Stimulated activated CD4-positive, alpha-beta T cell treated with anti-CD3 and anti-CD28 coated beads, Interleukin-15, amount 100 ng/mL, for 48 hours (primary cell): ENCODE measurements at regions not wholly inside any gene's neighbourhood (a gene's known extent, or its start where the extent isn't known, plus 50 kb on each side); places are given as distances from the start of the nearest gene placed in this dataset.
"Not testable (repeated sequence)": the region's sequence is repeated elsewhere in the genome, so short reads cannot be mapped to it uniquely, and the experiment has no call there.

ENCODE experiments used
- DNase-seq, 2 donors: peaks; one replicate each; pipeline ENCODE4 v3.0.0-alpha.2; 2020; ENCODE audit warnings: low read depth in 2 of 2

DNA sequence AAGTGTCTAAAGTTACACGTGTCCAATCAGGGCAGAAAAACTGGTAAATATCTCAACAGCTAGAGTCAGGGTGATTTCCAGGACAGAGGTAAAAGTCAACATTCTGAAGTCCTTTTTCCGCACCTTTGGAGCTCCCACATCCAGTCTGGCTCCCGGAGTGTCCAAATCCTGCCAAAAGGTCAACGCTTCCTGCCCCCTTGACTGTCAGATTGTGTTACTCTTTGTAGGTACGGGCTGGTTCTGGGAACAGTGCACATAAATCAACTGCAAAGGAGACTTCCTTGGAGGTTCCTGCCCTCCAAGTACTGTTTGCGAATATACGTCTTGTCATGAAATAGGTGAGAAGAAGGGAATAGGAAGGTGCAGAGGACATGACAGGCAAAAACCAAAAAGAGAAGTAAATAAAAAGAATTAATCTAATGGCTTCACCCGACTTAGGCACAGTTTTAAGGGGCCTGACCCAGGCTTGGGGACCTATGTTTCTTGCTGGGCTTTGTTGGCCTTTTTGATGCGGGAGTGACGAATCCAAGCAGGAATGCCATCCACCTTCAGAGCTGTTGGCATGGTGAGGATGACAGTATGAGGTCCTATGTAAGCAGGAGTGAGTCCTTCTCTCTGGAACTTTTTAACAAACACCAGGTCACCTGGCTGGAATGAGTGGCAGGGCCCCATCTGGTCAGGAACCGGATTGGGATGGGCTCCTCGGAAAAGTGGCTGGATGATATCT lies 155.4 kb downstream of the TRIM27 start:
- no peak for DNase-seq

GRCh38 chr6:28769626-28770402 lies 154.0 kb downstream of the TRIM27 start:
- no peak for DNase-seq

- DNase-seq = no peak
Observed at GRCh38 chr6:28770732-28771131, 153.1 kb downstream of the TRIM27 start.

DNA sequence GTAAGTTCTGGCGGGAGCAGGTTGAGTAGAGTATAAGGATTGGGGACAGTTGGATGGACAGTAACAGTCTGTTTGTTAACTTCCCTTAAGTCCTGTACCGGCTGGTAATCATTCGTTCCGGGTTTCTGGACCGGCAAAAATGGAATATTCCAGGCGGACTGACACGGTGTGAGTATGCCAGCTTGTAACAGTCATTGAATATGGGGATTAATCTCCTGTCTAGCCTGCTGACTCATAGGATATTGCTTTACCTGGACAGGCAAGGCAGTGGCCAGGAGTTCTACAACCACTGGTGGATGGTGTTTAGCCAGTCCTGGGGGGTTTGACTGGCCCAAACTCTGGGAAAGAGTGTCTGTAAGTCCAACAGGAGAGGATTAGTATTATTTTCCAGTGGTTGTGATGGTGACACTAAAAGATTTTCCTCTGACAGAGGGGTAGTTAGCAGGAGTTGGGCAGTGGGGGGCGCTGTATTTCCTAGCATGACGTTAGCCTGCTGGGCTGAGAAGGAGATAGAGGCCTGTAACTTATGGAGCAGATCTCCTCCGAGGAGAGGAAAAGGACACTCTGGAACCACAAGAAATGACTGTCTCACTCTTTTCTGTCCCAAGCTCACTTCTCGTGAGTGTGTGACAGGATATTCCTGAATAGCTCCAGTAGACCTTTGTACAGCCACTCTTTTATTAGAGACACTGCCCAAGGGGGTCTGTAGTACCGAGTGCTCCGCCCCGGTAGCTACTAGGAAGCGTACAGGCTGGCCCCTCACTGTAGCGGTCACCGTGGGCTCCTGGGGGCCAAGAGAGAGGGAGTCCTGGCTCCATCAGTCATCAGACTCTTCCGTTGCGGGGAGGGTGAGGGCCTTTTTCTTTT lies 152.2 kb downstream of the TRIM27 start:
- no peak for DNase-seq

- DNase-seq = no peak
Observed at GRCh38 chr6:28772480-28773381, 151.1 kb downstream of the TRIM27 start.

GRCh38 chr6:28774292-28775051 lies 149.3 kb downstream of the TRIM27 start:
- DNase-seq = no peak

- no peak for DNase-seq
Observed at GRCh38 chr6:28775052-28775376, 148.8 kb downstream of the TRIM27 start.

DNA sequence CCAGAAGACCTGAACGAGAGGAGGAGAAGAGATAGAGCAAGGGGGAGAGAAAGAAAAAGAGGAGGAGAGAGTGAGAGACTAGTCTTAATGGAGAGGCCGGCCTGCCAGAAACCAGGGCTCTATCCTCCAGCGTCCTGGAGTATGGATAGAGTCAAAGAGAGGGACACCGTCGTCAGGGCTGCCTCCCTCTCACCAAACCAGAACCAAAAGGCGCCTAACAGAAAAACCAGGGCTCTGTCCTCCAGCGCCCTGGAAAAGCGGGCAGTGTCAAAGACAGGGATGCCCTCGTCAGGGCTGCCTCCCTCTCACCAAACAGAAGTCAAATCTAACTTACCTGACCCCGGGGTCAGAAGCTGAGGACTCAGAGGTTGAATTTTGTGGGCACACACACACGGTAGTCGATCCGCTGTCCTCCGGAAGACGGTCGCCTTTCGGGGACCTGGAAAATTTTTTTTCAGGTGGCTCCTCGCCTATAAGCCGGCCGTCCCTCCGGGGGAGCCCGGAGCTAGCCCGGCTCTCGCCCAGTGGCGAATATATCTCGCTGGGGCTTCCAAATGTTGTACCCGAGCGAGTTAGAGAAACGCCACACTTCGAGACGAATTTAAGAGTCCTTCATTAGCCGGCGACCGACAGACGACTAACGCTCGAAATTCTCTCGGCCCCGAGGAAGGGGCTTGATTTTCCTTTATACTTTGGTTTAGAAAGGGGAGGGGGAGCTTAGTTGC lies 148.2 kb downstream of the TRIM27 start:
- no peak for DNase-seq

GRCh38 chr6:28776269-28777146 lies 147.3 kb downstream of the TRIM27 start:
- no peak for DNase-seq

- DNase-seq = no peak
Observed at GRCh38 chr6:28777147-28777461, 146.7 kb downstream of the TRIM27 start.

GRCh38 chr6:28782113-28782673 lies 141.6 kb downstream of the TRIM27 start:
- no peak for DNase-seq

GRCh38 chr6:28785962-28786679 lies 137.7 kb downstream of the TRIM27 start:
- no peak for DNase-seq

DNA sequence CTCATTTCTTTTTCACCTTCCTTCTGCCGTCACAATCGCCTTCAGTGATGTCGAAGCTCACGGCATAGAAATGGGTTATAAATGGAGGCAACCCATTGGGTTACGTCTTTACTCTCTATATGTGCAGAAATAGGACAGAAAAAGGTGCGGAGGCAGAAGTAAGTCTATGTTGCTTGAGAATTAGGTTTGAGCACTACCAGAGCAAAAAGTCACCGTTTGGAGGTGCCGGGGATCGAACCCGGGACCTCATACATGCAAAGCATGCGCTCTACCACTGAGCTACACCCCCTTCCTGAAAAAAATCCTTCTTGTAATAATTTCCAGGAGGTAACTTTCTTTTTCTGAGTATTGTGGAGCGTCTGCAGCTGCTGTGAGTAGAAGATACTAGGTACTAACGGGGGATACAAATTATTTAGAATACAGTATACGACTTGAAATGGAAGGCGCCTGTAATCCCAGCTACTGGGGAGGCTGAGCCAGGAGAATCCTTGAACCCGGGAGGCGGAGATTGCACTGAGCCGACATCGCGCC lies 134.2 kb downstream of the TRIM27 start:
- DNase-seq = peak in 1 of 2 donors; percentile 30

GRCh38 chr6:28791002-28791383 lies 132.8 kb downstream of the TRIM27 start:
- DNase-seq = no peak

- no peak for DNase-seq
Observed at GRCh38 chr6:28794175-28795002, 129.4 kb downstream of the TRIM27 start.

GRCh38 chr6:28800647-28801046 lies 123.1 kb downstream of the TRIM27 start:
- DNase-seq = not testable (repeated sequence)
